ENCODE measurements at regions not wholly inside any gene's neighbourhood (a gene's known extent, or its start where the extent isn't known, plus 50 kb on each side); places are given as distances from the start of the nearest gene placed in this dataset.

- TF ChIP-seq ZFP41 (tag by site-specific recombination; IDR thresholded peaks at IDR 0.05; ENCODE audit: borderline replicate concordance) = no peak
- TF ChIP-seq ZNF701 (tag by site-specific recombination; IDR thresholded peaks at IDR 0.05) = no peak
Measured at GRCh38 chr11:10632483-10632882, 61.1 kb downstream of the IRAG1 start (continued).

GRCh38 chr11:10631761-10632160 is 61.8 kb downstream of the IRAG1 start:
- Histone ChIP-seq H3K4me3 (ENCODE audit: low read depth, low read length) (no peak overlapping the region), H3K36me3 (ENCODE audit: control insufficient read depth in 2 of 2, insufficient read depth in 1 of 2, low read length in 2 of 2) (no peaks in the 10 kb centered on the region), H3K9me3 (ENCODE audit: control insufficient read depth, insufficient read depth, low read depth, low read length) (no peaks in the 10 kb centered on the region), H3K27ac (ENCODE audit: extremely low read depth, low read depth, low read length) (no peak overlapping the region), H3K4me1 (ENCODE audit: control insufficient read depth, insufficient read depth, low read length) (no peaks in the 10 kb centered on the region)
- POLR2A ChIA-PET = no interaction called here
- CTCF ChIA-PET = interaction anchor here (0.7 to 0.9 kb wide), 2 partner anchors 103 to 229 kb away, joined by 3 to 4 read pairs; no protein-coding TSS in a partner anchor
- TF ChIP-seq SCRT2 (tag by site-specific recombination; IDR thresholded peaks at IDR 0.05) (no peak), ZNF132 (tag by site-specific recombination; IDR thresholded peaks at IDR 0.05; ENCODE audit: borderline replicate concordance) (no peak), YY2 (tag by site-specific recombination; IDR thresholded peaks at IDR 0.05) (no peak), BCL11A (tag by site-specific recombination; IDR thresholded peaks at IDR 0.05; ENCODE audit: low read depth) (no peak), PBX3 (CRISPR knock-in tag; IDR thresholded peaks at IDR 0.05) (no peak), ZBTB26 (tag by site-specific recombination; optimal IDR thresholded peaks at IDR 0.05) (no peak), ZBTB7A (tag by site-specific recombination; IDR thresholded peaks at IDR 0.05; ENCODE audit: low read depth) (no peak), ZNF621 (tag by site-specific recombination; IDR thresholded peaks at IDR 0.05) (no peak), TSHZ1 (tag by site-specific recombination; IDR thresholded peaks at IDR 0.05; ENCODE audit: borderline replicate concordance) (no peak), KLF1 (tag by site-specific recombination; IDR thresholded peaks at IDR 0.05) (no peak), PRDM4 (tag by site-specific recombination; IDR thresholded peaks at IDR 0.05) (no peak), GFI1B (tag by site-specific recombination; IDR thresholded peaks at IDR 0.05) (no peak), ZFP69B (tag by site-specific recombination; IDR thresholded peaks at IDR 0.05) (no peak), ZNF548 (tag by site-specific recombination; IDR thresholded peaks at IDR 0.05) (no peak), KLF17 (tag by site-specific recombination; IDR thresholded peaks at IDR 0.05) (no peak), ZNF174 (tag by site-specific recombination; IDR thresholded peaks at IDR 0.05) (no peak), ZBTB17 (tag by site-specific recombination; IDR thresholded peaks at IDR 0.05) (no peak)
